Stimulated activated CD4-positive, alpha-beta T cell treated with anti-CD3 and anti-CD28 coated beads, TNF-alpha, amount 100 ng/mL, for 1 hour (primary cell): ENCODE measurements at regions not wholly inside any gene's neighbourhood (a gene's known extent, or its start where the extent isn't known, plus 50 kb on each side); places are given as distances from the start of the nearest gene placed in this dataset.

Experiments used
- DNase-seq, 3 donors: peaks; one replicate each; pipeline ENCODE4 v3.0.0-alpha.2; 2020; ENCODE audit warnings: low read depth in 3 of 3, low spot score in 1 of 3

GRCh38 chr16:11401161-11402050 lies 56.1 kb downstream of the RMI2 start:
- no peak for DNase-seq

- DNase-seq, result no peak
These were observed 56.9 kb downstream of the RMI2 start for GRCh38 chr16:11402051-11402744.

- no peak for DNase-seq
These were observed 57.7 kb downstream of the RMI2 start for GRCh38 chr16:11402745-11403533.

- DNase-seq, result no peak
These were observed 58.2 kb downstream of the RMI2 start for GRCh38 chr16:11403534-11403795.

- DNase-seq, result no peak
These were observed 58.7 kb downstream of the RMI2 start for GRCh38 chr16:11403920-11404319.

GRCh38 chr16:11404603-11405002 lies 59.3 kb downstream of the RMI2 start:
- no peak for DNase-seq

- DNase-seq, result peak in 1 of 3 donors; percentile 45
These were observed 60.3 kb downstream of the RMI2 start for GRCh38 chr16:11405331-11406176.

GRCh38 chr16:11406177-11406560 lies 60.9 kb downstream of the RMI2 start:
- no peak for DNase-seq

- peak; percentile 11 to 36 (median 29) for DNase-seq
These were observed 62.1 kb downstream of the RMI2 start for GRCh38 chr16:11407047-11407982.

GRCh38 chr16:11408216-11408615 lies 63.0 kb downstream of the RMI2 start:
- no peak for DNase-seq

GRCh38 chr16:11409398-11409797 lies 64.1 kb downstream of the RMI2 start:
- DNase-seq, result no peak

- DNase-seq, result no peak
These were observed 65.3 kb downstream of the RMI2 start for GRCh38 chr16:11410376-11411058.

- no peak for DNase-seq
These were observed 65.8 kb downstream of the RMI2 start for GRCh38 chr16:11411059-11411550.

- DNase-seq, result no peak
These were observed 67.1 kb downstream of the RMI2 start for GRCh38 chr16:11412175-11412904.

GRCh38 chr16:11412965-11413887 lies 68.0 kb downstream of the RMI2 start:
- no peak for DNase-seq

GRCh38 chr16:11413907-11414595 lies 68.8 kb downstream of the RMI2 start:
- no peak for DNase-seq
